ENCODE measurements at regions not wholly inside any gene's neighbourhood (a gene's known extent, or its start where the extent isn't known, plus 50 kb on each side); places are given as distances from the start of the nearest gene placed in this dataset.

DNA sequence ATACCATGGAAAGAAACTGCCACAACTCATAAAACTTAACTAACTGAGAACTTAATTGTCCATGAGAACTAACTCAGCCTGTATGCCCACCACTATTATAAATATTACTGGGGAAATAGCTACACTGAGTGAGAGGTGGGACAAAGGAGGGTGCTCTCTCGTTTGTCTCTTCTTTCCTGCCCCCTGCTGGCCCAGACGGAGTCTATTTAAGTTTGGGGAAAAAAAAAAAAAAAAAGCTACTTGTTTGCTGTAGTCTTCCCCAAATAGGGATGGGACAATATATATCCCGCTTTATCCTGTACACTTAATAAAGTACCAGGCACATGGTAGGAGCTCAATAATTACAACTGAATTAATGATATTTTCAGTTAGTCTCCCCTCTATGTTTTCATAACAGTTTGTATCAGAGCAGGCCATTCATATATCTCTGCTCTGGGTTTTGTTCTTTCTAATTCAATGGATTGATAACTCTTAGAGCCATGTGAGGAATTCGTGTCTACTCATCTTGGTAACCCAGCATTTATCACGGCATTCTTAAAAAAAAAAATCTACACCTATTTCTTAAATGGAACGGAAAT, 647.6 kb upstream of the PKDCC start:
- no peaks in the 10 kb centered on the region for H4K20me1 ChIP-seq (ENCODE audit: insufficient read depth)
- peak; percentile 55; the same call in 1 of the 2 replicates for TF ChIP-seq CTCF (conservative IDR thresholded peaks at IDR 0.05; ENCODE audit: low read depth, low read length)
- no peaks in the 10 kb centered on the region for H3K79me2 ChIP-seq (ENCODE audit: insufficient read depth, low read depth)
- no peak overlapping the region for H3K4me3 ChIP-seq (IDR thresholded peaks at IDR 0.05; ENCODE audit: insufficient read depth, low read depth, low read length)
- H3K27ac ChIP-seq = no peak overlapping the region
- H3K27me3 ChIP-seq (ENCODE audit: insufficient read depth, low read depth) = no peaks in the 10 kb centered on the region
- H2AFZ ChIP-seq (ENCODE audit: low read depth) = no peak overlapping the region
- H3K4me1 ChIP-seq (ENCODE audit: low read depth, poor library complexity, severe bottlenecking) = no peaks in the 10 kb centered on the region
- no peak overlapping the region for H3K4me2 ChIP-seq
- no peak overlapping the region for H3K9ac ChIP-seq
- no peaks in the 10 kb centered on the region for H3K36me3 ChIP-seq (ENCODE audit: insufficient read depth)

DNA sequence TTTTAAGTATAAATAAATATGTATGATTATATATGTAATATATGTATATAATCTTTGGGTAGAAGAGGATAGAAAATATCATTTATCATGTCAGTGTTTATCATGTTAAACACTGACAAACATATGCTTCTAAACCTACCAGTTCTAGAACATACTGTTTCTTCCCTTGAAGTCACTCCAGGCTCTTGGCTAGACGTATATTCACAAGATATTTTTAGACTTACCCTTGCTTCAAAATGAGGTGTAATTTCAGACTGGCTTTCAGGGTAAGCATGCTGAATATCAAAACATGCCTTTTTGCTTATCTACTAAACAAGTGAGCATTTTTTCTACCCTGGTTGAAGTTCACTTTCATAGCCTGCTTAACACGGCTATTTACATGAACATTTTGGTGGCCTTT, 642.4 kb upstream of the PKDCC start:
- TF ChIP-seq CTCF (conservative IDR thresholded peaks at IDR 0.05; ENCODE audit: low read depth, low read length) = no peak
- Histone ChIP-seq H3K27me3 (ENCODE audit: insufficient read depth, low read depth) (no peaks in the 10 kb centered on the region), H3K79me2 (ENCODE audit: insufficient read depth, low read depth) (no peaks in the 10 kb centered on the region), H3K4me2 (no peak overlapping the region), H3K9ac (no peak overlapping the region), H3K36me3 (ENCODE audit: insufficient read depth) (no peaks in the 10 kb centered on the region), H3K4me1 (ENCODE audit: low read depth, poor library complexity, severe bottlenecking) (no peaks in the 10 kb centered on the region), H4K20me1 (ENCODE audit: insufficient read depth) (no peaks in the 10 kb centered on the region), H3K27ac (no peak overlapping the region), H3K4me3 (IDR thresholded peaks at IDR 0.05; ENCODE audit: insufficient read depth, low read depth, low read length) (no peak overlapping the region), H2AFZ (ENCODE audit: low read depth) (no peak overlapping the region)

DNA sequence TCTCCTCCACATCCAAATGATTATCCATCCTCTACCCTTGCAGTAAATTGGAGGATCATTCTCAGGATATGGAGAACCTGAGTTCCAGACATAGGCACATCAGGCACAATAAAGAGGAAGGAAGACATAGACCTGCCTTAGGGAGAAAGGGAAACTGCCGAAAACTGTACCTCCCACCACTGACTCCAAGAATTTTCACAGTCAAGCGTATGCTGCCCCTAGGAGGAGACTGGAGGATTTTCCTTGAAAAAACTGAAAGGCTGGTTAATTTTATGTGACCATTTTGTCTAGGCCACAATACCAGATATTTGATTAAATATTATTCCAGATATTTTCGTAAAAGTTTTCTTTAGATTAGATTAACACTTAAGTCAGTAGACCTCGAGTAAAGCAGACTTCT, 638.5 kb upstream of the PKDCC start:
- Histone ChIP-seq H3K4me3 (IDR thresholded peaks at IDR 0.05; ENCODE audit: insufficient read depth, low read depth, low read length) (no peak overlapping the region), H3K4me2 (no peak overlapping the region), H3K27ac (no peak overlapping the region), H2AFZ (ENCODE audit: low read depth) (no peak overlapping the region), H3K27me3 (ENCODE audit: insufficient read depth, low read depth) (no peaks in the 10 kb centered on the region), H3K9ac (no peak overlapping the region), H3K79me2 (ENCODE audit: insufficient read depth, low read depth) (no peaks in the 10 kb centered on the region), H3K36me3 (ENCODE audit: insufficient read depth) (no peaks in the 10 kb centered on the region), H3K4me1 (ENCODE audit: low read depth, poor library complexity, severe bottlenecking) (no peaks in the 10 kb centered on the region), H4K20me1 (ENCODE audit: insufficient read depth) (no peaks in the 10 kb centered on the region)
- TF ChIP-seq CTCF (conservative IDR thresholded peaks at IDR 0.05; ENCODE audit: low read depth, low read length) = no peak

DNA sequence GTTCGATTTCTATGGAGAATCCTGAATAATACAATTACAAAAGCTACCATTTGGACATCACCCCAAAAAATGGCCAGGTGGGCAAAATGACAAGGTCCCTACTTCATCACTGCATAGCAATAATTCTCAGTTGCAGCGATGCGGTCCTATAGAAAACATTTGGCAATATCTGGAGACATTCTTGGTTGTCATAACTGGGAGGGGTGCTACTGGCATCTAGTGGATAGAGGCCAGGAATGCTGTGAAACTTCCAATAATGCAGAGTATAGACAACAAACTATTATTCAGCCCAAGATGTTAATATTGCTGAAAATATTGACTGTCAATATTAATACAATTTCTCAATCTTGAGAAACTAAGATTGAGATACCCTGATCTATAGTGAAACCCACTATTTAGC, 637.8 kb upstream of the PKDCC start:
- Histone ChIP-seq H3K4me2 (no peak overlapping the region), H3K4me3 (IDR thresholded peaks at IDR 0.05; ENCODE audit: insufficient read depth, low read depth, low read length) (no peak overlapping the region), H3K4me1 (ENCODE audit: low read depth, poor library complexity, severe bottlenecking) (no peaks in the 10 kb centered on the region), H3K9ac (no peak overlapping the region), H2AFZ (ENCODE audit: low read depth) (no peak overlapping the region), H3K36me3 (ENCODE audit: insufficient read depth) (no peaks in the 10 kb centered on the region), H4K20me1 (ENCODE audit: insufficient read depth) (no peaks in the 10 kb centered on the region), H3K79me2 (ENCODE audit: insufficient read depth, low read depth) (no peaks in the 10 kb centered on the region), H3K27me3 (ENCODE audit: insufficient read depth, low read depth) (no peaks in the 10 kb centered on the region), H3K27ac (no peak overlapping the region)
- TF ChIP-seq CTCF (conservative IDR thresholded peaks at IDR 0.05; ENCODE audit: low read depth, low read length) = no peak
